GM21360 (cell line): ENCODE measurements at regions not wholly inside any gene's neighbourhood (a gene's known extent, or its start where the extent isn't known, plus 50 kb on each side); places are given as distances from the start of the nearest gene placed in this dataset.
A peak's percentile ranks its signal among the peaks of the same experiment; 100 is the strongest.
"Not testable (repeated sequence)": the region's sequence is repeated elsewhere in the genome, so short reads cannot be mapped to it uniquely, and the experiment has no call there.

Experiments
- ATAC-seq: cut with Tn5 transposase; IDR thresholded peaks from one replicate; pipeline ENCODE4 v1.9.1; 2021; ENCODE audit warnings: mild to moderate bottlenecking, moderate library complexity; ENCODE audit not compliant: unreplicated experiment

- no peak for ATAC-seq
These were observed 74.6 kb downstream of the AASDHPPT start for GRCh38 chr11:106152013-106152412.

GRCh38 chr11:106152824-106153223, 75.4 kb downstream of the AASDHPPT start:
- ATAC-seq: no peak

- ATAC-seq: peak; percentile 79
These were observed 79.0 kb downstream of the AASDHPPT start for GRCh38 chr11:106156290-106156937.

- no peak for ATAC-seq
These were observed 80.9 kb downstream of the AASDHPPT start for GRCh38 chr11:106158406-106158805.

GRCh38 chr11:106159836-106160235, 82.4 kb downstream of the AASDHPPT start:
- ATAC-seq: no peak

GRCh38 chr11:106160494-106160893, 83.0 kb downstream of the AASDHPPT start:
- no peak for ATAC-seq

- ATAC-seq: no peak
These were observed 84.5 kb downstream of the AASDHPPT start for GRCh38 chr11:106161775-106162634.

GRCh38 chr11:106167085-106167484, 89.6 kb downstream of the AASDHPPT start:
- ATAC-seq: no peak

- no peak for ATAC-seq
These were observed 95.0 kb downstream of the AASDHPPT start for GRCh38 chr11:106172386-106172991.

GRCh38 chr11:106173291-106173690, 95.8 kb downstream of the AASDHPPT start:
- no peak for ATAC-seq

- ATAC-seq: not testable (repeated sequence)
These were observed 96.5 kb downstream of the AASDHPPT start for GRCh38 chr11:106174003-106174402.

- ATAC-seq: no peak
These were observed 99.4 kb downstream of the AASDHPPT start for GRCh38 chr11:106176817-106177216.

GRCh38 chr11:106177311-106177710, 99.8 kb downstream of the AASDHPPT start:
- ATAC-seq: no peak

- ATAC-seq: no peak
These were observed 100.9 kb downstream of the AASDHPPT start for GRCh38 chr11:106178361-106178760.

GRCh38 chr11:106179048-106179447, 101.6 kb downstream of the AASDHPPT start:
- ATAC-seq: no peak

- no peak for ATAC-seq
These were observed 109.2 kb downstream of the AASDHPPT start for GRCh38 chr11:106186630-106187029.

- ATAC-seq: no peak
These were observed 110.5 kb downstream of the AASDHPPT start for GRCh38 chr11:106187860-106188456.

GRCh38 chr11:106193956-106194355, 116.5 kb downstream of the AASDHPPT start:
- no peak for ATAC-seq

- ATAC-seq: no peak
These were observed 120.0 kb downstream of the AASDHPPT start for GRCh38 chr11:106197438-106197837.

GRCh38 chr11:106202935-106203620, 125.6 kb downstream of the AASDHPPT start:
- ATAC-seq: no peak

- ATAC-seq: no peak
These were observed 131.3 kb downstream of the AASDHPPT start for GRCh38 chr11:106208760-106209159.
